ENCODE measurements at regions not wholly inside any gene's neighbourhood (a gene's known extent, or its start where the extent isn't known, plus 50 kb on each side); places are given as distances from the start of the nearest gene placed in this dataset.

- no peak for TF ChIP-seq CTCF (IDR thresholded peaks at IDR 0.05)
- TF ChIP-seq POLR2A (IDR thresholded peaks at IDR 0.05) = no peak
These were observed 105.6 kb upstream of the DLG1 start for GRCh38 chr3:197404030-197404429.
